ENCODE measurements at regions not wholly inside any gene's neighbourhood (a gene's known extent, or its start where the extent isn't known, plus 50 kb on each side); places are given as distances from the start of the nearest gene placed in this dataset.
"Not testable (repeated sequence)": the region's sequence is repeated elsewhere in the genome, so short reads cannot be mapped to it uniquely, and the experiment has no call there.

DNA sequence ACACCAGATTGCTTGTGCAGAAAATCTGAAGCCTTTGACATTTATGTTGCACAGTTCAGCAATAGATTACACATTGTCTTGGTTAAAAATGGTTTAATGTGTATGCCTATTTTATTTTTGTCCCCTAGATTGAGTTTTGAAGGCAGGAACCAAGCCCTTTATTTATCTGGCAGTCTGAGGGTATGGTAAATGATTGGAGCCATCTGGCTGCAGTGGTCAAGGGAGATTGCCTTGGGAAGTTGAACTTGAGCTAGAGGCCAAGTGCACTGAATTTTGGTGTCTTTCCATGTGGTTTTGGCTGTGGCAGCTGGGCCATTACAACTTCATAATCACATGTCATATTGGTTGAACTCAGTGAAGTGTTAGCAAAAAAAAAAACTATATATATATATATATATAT is 248.7 kb upstream of the C2CD4B start:
- no peak for DNase-seq

DNA sequence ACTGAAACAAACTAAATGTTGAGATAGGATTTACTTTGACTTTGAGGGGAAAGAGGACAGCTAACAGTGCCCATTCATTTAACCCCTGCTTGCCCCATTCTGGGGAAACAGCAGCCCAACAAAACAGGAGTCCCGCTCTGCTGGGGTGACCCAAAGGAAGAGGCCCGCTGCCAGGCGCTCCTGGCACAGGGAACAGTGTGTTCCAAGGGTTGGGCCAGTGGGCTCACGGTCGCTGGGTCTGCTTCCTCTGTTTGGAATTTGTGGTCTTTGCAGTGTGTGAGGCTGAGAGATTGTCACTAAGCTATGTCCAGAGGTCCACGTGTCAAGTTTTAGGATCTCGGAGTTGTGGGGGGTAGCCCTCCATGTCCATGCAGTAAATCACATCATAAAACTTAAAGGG is 250.4 kb upstream of the C2CD4B start:
- no peak for DNase-seq

DNA sequence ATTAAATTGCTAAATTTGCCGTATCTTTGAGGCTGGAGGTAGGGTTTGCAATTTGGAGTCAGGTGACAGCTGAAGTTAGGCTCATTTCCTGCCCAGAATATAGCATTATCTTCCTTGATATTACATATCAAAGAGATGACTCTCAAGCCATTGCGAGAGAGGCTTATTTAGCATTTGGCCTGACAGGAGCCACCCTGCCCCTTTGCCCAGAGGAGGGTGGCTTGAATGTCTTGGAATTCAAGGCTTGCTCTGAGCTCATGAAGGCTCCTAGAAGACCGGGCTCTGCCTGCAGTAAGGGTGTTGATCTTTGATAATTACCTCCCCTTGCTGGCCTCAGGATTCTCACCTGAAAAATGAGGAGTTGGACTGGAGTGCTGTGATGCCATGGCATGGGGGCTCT is 251.4 kb upstream of the C2CD4B start:
- no peak for DNase-seq

DNA sequence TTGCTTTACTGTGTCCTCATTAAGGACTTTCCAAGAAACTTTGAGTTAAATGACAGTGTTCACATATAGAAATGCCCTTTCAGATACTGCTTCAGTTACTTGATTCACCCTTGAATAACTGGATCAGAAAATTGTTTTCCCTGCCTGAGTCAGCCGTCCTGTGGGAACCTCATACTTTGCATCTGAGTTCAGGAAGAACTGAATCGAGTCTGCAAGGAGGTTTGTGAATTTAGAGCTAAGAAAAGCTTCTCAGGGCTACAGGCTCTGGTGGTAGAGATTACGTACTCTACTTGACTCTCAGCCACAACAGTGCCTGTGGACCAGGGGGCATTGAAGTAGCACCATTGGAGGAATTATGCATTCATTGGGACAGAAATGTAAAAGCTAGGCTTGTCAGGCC is 252.4 kb upstream of the C2CD4B start:
- DNase-seq: no peak

DNA sequence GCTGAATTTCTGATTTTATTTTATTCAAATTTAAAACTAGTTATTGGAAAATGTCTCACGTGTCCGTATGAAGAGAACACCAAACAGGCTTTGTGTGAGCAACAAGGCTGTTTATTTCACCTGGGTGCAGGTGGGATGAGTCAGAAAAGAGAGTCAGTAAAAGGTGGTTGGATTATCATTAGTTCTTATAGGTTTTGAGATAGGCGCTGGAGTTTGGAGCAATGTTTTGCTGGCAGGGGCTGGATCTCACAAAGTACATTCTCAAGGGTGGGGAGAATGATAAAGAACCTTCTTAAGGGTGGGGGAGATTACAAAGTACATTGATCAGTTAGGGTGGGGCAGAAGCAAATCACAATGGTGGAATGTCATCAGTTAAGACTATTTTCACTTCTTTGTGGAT is 253.4 kb upstream of the C2CD4B start:
- not testable (repeated sequence) for DNase-seq

DNA sequence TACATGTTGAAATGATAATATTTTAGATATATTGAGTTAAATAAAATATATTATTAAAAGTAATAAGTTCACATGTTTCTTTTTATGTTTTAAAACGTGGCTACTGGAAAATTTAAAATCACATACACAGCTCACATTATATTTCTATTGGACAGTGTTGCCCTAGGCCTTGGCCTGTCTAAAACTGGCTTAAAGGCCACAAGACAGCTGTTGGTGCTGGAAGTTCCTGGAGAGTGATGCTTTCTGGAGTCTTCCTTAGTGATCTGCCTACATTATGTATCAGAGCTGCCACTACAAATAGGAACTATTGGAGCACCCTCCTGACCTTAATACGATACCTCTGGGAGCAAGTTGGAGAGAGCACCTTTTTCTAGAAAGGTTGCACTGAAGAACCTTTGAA is 254.1 kb upstream of the C2CD4B start:
- no peak for DNase-seq

DNA sequence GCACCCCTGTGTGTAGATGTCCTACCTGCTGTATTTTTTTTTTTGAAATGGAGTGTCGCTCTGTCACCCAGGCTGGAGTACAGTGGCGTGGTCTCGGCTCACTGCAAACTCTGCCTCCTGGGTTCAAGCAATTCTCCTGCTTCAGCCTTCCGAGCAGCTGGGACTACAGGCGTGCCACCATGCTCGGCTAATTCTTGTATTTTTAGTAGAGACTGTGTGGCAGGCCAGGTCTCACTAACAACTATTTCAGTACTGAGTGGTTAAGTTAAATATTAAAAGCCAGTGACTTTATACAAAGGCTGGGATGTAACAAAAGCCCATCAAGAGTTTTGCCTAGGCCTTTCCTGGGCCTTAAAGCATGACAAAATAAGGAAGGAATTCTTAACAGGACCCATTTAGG is 255.3 kb upstream of the C2CD4B start:
- not testable (repeated sequence) for DNase-seq

DNA sequence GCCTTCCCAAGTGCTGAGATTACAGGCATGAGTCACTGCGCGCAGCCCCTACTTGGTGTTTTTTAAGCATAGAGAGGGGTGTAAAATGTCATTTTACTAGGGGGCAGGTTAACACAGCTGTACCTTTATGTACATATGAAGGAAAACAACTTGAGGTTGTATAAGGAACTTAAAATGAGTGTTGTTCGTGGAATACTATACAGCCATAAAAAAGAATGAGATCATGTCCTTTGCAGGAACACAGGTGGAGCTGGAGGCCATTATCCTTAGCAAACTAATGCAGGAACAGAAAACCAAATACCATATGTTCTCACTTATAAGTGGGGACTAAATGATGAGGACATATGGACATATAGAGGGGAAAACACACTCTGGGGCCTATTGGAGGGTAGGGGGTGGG is 256.2 kb upstream of the C2CD4B start:
- DNase-seq: no peak

DNA sequence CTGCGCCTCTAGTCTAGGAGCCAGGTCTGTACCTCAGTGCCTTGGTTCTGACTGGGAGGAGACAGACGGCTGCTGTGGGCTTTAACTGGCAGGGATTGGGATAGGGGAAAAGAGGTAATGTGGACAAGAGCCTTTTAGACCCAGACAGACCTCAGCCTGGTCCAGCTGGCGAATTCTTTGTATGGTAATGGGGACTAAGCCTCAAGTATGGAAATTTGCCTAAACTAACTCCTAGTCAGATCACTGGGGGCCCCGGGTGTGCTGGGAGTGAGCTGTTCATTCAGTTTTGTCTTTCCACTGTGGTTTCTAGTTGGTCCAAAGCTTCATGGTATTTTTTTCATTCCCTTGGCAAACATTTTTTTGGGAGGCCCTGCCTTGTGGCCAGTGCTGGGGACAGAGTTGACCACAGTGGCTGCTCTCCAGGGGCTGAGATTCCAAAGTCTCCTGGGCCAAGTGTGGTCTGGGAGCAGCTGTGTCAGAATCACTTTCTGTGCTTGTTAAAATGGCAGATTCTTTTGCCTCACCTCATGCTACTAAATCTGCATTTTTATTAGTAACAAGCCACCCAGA is 261.4 kb upstream of the C2CD4B start:
- DNase-seq: no peak

DNA sequence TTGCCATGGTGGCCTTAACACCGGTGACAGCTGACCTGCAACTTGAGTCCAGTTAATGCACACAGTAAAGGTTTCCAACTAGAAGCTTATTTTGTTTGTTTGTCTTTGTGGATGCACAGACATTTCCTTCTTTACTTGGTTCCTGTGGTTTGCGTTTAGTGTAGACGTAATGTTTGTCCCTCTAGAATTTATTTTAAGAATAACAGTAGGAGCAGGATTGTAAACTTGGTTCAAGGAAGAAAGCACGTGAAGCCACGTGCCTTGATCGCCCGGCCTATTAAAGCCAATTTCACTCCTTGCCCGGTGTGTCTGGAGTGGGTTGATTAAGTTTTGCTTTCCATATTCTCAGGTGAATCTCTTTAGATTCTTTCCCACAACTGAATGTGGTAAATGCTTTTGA is 263.2 kb upstream of the C2CD4B start:
- no peak for DNase-seq

DNA sequence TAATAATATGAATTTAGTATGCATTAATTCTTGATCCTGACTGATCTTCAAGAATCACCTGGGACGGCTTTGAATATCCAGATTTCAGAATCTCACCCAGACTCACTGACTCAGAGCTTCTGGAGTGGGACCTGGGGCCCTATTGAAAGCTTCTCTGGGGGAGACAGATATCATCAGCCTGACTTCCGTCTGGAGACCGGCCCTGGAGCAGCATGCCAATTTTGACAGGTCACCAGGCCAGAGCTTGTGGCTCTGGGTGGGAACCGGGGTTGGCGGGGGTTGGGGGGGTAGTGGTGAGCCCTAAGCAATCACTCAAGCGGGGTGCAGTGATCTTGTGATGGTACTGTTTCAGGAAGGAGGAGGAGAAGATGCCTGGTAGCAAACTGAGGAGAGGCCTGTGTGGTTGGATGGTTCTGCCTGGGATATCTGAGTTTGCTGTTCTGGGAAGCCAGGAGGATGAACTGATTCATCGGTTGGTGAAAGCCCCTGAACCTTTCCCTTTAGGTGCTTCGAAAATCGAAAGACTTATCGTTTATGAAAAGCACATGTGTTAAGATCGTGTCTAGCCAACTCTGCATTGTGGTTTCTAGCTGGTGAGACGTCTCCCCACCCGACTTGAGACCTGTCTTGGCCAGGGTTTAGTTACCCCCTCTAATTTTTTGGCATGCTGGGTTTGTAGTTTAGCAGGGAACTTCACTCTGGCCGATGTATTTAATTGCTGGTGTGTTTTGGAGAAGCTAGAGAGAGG is 263.9 kb upstream of the C2CD4B start:
- no peak for DNase-seq

DNA sequence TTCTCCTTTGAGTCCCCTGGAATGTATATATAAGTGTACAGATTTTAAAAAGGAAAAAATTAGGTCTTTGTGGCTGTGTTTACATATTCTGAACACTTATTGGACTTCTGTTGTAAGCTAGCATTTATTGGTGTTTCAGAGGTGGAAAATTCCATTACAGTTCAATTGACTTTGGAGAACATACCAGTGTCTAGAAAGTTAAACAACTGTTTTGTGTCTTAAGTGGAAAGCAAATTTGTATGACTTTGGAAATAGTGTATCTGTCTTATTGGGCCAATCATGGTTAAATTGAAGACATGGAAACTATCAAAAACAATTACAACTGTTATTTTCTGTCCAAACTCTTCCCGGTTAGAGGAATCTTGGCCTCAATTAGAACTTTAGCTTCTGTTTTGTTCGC is 265.0 kb upstream of the C2CD4B start:
- no peak for DNase-seq

DNA sequence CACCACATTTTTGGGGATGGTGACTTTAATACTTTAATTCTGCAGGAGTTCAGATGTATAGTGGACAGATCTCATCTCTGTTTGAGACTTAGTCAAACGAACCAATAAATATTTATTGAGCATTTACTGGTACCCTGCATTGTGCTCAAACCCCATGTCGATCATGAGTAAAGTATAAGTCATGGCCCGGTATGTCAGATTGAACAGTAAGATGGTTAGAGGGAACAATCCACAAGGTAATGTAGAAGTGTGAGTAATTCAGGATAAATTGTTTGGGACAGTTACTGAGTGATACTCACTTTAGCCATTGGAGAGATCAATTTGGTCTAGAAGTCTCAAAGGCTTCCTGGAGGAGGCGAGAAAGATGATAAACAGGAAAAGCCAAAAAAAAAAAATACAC is 265.5 kb upstream of the C2CD4B start:
- DNase-seq: no peak

DNA sequence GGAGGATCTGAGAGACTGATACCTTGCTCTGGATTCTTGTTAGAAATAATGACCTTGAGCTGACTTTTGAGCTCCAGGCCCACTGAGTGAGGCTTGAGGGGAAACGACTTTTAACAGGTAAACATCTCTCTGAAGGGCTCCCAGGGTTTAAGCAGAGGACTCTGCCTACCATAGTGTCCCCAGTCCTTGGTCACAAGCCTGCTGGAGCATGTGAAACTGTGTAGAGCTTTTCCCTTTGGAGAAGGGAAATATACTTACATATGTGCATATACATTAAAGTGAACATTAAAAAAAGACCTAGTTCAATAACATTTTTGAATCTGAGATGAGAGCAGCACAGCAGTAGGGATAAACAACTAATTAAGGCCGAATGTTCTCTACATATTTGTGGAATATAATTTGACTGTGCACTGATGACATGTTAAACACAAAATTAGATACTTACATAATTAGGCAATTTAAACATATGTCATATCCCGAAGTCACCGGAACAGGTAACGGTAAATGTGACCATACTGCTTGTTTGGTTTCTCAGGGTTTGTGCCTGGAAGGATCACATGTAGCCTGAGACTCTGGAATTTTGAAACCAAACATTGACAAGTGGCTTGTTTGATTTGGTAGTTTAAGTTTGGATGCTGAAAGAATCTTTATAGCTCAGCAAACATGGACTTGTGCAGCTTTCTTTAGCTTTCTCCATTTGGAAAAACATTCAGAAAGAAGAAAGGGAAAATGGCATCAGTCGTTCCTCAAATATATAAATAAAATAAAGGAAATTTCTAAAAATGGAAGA is 266.1 kb upstream of the C2CD4B start:
- DNase-seq: no peak

DNA sequence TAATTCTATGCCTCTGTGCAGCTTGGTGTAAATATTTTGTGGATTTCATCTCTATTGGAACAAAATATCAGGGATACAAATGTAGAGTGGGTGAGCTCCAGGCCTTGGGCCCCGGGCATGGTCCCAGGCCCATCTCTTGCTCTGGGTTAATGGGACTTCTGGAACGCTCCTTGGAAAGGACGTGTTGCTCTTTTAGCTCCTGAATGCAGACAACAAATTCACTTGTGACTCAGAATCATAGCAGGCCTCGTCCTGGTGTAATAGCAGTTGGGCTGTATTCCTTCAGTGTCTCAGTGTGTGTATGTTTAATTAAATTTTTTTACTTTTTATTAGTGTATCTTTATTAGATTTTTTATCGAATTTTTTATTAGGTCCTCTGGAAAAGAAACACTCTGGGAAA is 266.7 kb upstream of the C2CD4B start:
- DNase-seq: no peak

DNA sequence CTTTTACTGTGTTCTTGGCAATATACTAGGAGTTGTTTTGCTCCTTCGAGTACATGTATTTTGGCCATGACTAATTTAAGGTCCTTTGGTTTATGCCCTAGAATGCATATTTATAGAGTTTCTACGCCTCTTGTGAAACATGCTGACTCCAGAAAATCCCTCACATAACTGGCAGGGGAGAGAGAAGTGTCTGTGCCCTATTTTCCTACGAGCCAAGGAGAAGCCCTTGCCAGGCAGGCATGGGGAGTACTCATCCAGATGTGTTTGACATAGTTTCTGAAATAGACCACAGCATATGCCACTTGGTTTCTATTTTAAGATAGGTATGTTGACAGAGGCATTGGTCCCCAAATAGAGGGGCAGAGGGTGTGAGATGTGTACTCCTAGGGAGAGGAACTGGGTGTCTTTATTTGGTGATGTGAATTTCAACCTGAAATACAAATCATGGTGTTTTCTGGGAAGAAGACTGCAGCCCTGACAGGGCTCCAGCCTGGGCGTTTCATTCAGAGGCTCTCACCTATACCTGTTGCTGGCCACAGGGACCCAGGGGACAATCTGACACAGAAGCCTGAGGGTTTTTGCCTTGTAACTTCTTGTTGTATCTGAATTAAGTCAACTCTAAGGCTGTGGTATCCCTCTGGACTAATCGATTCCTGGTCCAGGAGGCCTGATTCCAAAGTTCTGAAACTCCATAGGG is 267.8 kb upstream of the C2CD4B start:
- DNase-seq: no peak

DNA sequence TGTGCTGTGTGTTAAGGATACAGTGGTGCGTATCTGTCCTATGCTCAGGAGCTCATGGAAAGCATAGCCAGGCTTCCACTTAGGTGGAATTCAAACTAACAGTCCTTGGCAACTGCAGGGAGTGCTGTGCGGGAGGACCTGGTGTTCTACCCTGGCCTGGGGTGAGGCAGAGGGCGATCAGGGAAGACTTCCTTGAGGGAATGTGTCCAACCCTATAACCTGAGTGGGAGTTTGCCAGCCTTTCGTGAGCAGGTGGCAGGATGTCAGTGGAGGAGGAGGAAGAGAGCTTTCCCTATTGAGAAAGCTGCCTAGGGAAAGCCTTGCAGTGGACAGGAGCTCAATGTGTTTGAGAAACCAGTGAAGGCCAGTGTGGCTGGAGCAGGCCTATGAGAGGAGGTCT is 271.1 kb upstream of the C2CD4B start:
- no peak for DNase-seq

DNA sequence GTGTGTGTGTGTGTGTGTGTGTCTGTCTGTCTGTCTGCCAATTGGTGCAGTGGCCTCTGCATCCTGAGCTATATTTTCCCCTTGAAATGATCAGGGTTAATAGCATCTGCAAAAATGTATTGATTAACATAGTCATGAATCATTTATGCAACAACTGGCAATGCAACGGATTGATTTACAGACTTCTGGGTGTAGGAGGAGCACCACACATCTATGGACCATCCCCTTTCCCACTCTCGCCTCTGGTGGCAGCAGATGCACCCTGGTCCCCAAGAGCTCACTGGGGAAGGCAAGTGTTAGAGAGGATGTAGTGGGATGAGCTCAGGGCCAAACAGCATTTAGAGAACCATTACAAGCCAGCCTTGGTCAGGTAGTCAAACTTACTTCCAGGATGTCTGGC is 272.7 kb upstream of the C2CD4B start:
- DNase-seq: no peak

DNA sequence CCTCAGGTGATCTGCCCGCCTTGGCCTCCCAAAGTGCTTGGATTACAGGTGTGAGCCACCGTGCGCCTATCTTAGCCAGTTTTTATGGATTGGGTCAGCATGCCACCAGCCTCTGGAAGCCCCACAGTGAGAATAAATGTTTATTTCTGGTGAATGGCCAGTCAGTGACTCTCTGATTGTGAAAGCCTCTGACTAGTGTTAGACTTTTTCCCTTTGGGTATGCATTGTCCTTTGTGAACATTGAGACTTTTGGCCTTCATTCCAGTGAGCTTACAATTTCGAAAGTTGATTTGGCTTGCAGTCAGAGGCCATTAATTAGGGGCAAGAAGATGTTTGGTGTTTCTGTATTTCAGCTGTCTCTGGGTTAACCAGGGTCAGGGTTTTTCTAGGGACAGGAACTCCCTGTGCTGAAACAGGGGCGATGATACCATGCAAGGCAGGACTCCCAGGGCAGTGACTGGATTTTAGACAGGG is 274.5 kb upstream of the C2CD4B start:
- no peak for DNase-seq

DNA sequence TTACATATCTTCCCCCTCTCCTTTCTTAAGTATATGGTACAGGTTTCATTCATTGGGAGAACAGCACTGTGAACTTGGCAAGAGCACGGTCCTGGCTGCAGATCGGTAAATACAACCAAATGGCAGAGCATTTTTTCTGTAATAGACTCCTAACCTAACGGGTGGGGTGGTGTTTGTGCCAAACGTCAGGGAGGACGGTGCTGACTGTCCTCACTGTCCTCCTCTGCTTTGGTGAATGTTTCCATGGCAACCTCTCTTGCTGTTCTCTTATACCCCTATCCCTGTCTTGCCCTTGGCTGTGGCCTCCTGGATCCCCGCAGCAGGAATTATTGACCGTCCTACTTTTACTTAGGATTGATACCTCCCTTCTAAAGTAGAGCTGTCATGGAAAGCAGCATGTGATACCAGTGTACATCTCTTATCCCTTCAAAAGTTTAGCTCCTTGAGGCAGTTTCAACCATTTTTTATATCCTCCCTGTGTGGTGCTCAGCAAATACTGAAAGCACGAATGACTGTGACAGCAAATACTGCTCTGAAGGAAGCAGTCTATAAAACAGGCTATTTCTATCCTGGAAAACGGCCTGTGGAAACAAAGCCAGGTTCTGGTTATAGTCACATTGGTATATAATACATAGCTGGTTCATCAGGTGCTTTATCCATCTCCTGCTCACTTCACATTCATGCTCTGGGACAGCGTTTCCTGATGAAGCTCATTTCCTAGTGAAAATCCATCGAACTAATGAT is 275.4 kb upstream of the C2CD4B start:
- no peak for DNase-seq

DNA sequence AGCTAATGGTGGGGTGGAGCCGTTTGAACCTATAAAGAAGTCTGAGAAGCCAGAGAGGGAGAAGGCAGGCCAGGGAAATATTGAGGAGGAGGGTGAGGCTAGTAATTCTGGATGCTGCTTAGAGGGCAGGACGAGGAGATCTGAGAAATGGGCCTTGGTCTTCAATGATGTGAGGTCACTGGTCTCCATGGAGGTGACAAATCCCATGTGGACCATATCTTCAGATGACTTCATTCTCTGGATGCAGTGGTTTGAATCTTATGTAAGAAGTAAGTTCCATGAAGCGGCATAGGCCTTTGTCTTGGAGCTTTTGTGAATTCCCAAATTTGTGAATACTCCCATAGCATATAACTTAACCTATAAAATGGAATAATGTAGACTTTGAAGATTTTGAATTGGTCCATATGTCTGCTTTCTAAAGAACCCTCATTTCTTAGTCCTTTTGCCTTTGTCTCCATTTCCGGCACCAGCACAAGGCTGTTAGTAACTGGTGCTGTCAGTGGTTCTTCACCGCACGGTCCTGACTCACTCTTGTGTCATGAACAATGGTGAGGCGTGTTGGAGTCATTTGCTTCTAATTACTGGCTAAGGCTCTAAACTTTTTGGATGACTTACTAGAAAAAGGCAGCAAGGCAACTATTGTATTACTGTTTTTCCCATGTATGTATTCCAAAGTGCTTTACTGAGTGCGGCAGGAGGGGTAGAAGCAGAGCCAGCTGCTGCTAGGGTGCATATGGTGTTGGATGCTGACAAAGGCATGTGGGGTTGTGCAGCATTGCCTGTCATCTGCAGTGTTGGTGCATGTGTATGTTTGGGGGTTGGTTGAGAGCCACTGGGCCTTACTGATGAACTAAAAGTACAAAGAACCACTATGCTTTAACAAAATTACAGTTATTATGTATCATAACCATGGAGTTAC is 279.3 kb upstream of the C2CD4B start:
- no peak for DNase-seq

DNA sequence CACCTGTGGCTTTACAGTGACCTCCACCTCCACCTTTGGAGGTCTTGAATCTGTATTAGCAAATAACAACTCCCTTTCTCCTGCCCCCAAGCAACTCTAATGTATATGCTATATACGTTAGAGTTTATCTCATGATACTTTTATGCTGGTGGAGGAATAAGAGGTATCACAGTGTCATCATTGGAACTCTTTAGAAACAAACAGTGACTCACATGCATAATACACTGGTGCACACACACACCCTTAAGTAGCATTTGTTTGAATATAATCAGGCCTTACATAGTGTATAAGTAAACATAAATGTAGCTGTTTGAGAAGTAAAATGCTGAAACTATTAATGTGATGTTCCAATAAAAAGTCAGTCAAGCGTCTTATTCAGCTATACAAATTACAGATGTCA is 280.2 kb upstream of the C2CD4B start:
- no peak for DNase-seq
